NCI-H510A treated with DMSO at 0.1 percent for 48 hours (cell line): ENCODE measurements at regions not wholly inside any gene's neighbourhood (a gene's known extent, or its start where the extent isn't known, plus 50 kb on each side); places are given as distances from the start of the nearest gene placed in this dataset.

ENCODE experiments used
- DNase-seq: peaks from one replicate; lab custom pipeline; 2025; lab: John Stamatoyannopoulos, UW

GRCh38 chr16:79497606-79498350 is 102.8 kb downstream of the MAF start:
- DNase-seq = no peak

- no peak for DNase-seq
Measured at GRCh38 chr16:79493911-79494310, 106.6 kb downstream of the MAF start.

- no peak for DNase-seq
Measured at GRCh38 chr16:79492036-79492435, 108.5 kb downstream of the MAF start.

GRCh38 chr16:79485020-79485419 is 115.5 kb downstream of the MAF start:
- no peak for DNase-seq

GRCh38 chr16:79484237-79484636 is 116.3 kb downstream of the MAF start:
- no peak for DNase-seq

GRCh38 chr16:79483336-79483735 is 117.2 kb downstream of the MAF start:
- DNase-seq = no peak

- DNase-seq = no peak
Measured at GRCh38 chr16:79482011-79482410, 118.5 kb downstream of the MAF start.

- no peak for DNase-seq
Measured at GRCh38 chr16:79480929-79481328, 119.6 kb downstream of the MAF start.

GRCh38 chr16:79480056-79480455 is 120.5 kb downstream of the MAF start:
- DNase-seq = no peak

- no peak for DNase-seq
Measured at GRCh38 chr16:79476580-79476979, 124.0 kb downstream of the MAF start.

GRCh38 chr16:79475841-79476240 is 124.7 kb downstream of the MAF start:
- no peak for DNase-seq

GRCh38 chr16:79473456-79473855 is 127.1 kb downstream of the MAF start:
- DNase-seq = peak; percentile 52

GRCh38 chr16:79472426-79472825 is 128.1 kb downstream of the MAF start:
- no peak for DNase-seq

GRCh38 chr16:79469999-79470398 is 130.5 kb downstream of the MAF start:
- no peak for DNase-seq

- no peak for DNase-seq
Measured at GRCh38 chr16:79468631-79469030, 131.9 kb downstream of the MAF start.

- no peak for DNase-seq
Measured at GRCh38 chr16:79468121-79468552, 132.4 kb downstream of the MAF start.

- DNase-seq = no peak
Measured at GRCh38 chr16:79466111-79466510, 134.4 kb downstream of the MAF start.

- DNase-seq = no peak
Measured at GRCh38 chr16:79463841-79464240, 136.7 kb downstream of the MAF start.

- no peak for DNase-seq
Measured at GRCh38 chr16:79456036-79456435, 144.5 kb downstream of the MAF start.

- peak; percentile 64 for DNase-seq
Measured at GRCh38 chr16:79452671-79453070, 147.9 kb downstream of the MAF start.

- no peak for DNase-seq
Measured at GRCh38 chr16:79451196-79451816, 149.2 kb downstream of the MAF start.

GRCh38 chr16:79449900-79450299 is 150.6 kb downstream of the MAF start:
- DNase-seq = no peak

GRCh38 chr16:79449067-79449769 is 151.3 kb downstream of the MAF start:
- DNase-seq = no peak
